SJSA1 (cell line): ENCODE measurements at regions not wholly inside any gene's neighbourhood (a gene's known extent, or its start where the extent isn't known, plus 50 kb on each side); places are given as distances from the start of the nearest gene placed in this dataset.

ENCODE experiments used
- DNase-seq, 2 experiments: peaks; one replicate each; pipeline ENCODE4 v3.0.0-alpha.2; 2015 to 2020; ENCODE audit warnings: low spot score in 2 of 2, low read depth in 1 of 2
- H3K27ac ChIP-seq: fragments of 250-450 bp; sonication (Bioruptor Pico); 2 replicates; pipeline ENCODE4 v1.5.1; 2020; ENCODE audit warnings: mild to moderate bottlenecking, moderate library complexity
- H3K27me3 ChIP-seq: fragments of 250-450 bp; sonication (Bioruptor Pico); replicated peaks from 2 replicates; pipeline ENCODE4 v1.5.1; 2020; ENCODE audit warnings: mild to moderate bottlenecking, moderate library complexity
- H3K36me3 ChIP-seq: fragments of 250-450 bp; sonication (Bioruptor Pico); 2 replicates; pipeline ENCODE4 v1.5.1; 2020; ENCODE audit warnings: mild to moderate bottlenecking
- H3K4me1 ChIP-seq: fragments of 250-450 bp; sonication (Bioruptor Pico); replicated peaks from 2 replicates; pipeline ENCODE4 v1.6.1; 2021; ENCODE audit warnings: mild to moderate bottlenecking
- H3K4me3 ChIP-seq: fragments of 250-450 bp; sonication (Bioruptor Pico); 2 replicates; pipeline ENCODE4 v1.5.1; 2020; ENCODE audit warnings: mild to moderate bottlenecking
- H3K9me3 ChIP-seq: fragments of 250-450 bp; sonication (Bioruptor Pico); replicated peaks from 2 replicates; pipeline ENCODE4 v1.5.1; 2020; ENCODE audit warnings: mild to moderate bottlenecking

- H3K9me3 ChIP-seq, result no peaks in the 10 kb centered on the region
- no peaks in the 10 kb centered on the region for H3K36me3 ChIP-seq
- H3K4me1 ChIP-seq, result no peaks in the 10 kb centered on the region
- H3K27ac ChIP-seq, result no peak overlapping the region
- no peak overlapping the region for H3K4me3 ChIP-seq
- DNase-seq, result no peak
- no peaks in the 10 kb centered on the region for H3K27me3 ChIP-seq
These were observed 581.6 kb upstream of the PSMD7 start for GRCh38 chr16:73714976-73715375.

GRCh38 chr16:73713778-73714495, 582.7 kb upstream of the PSMD7 start:
- H3K4me3 ChIP-seq, result no peak overlapping the region
- no peak overlapping the region for H3K27ac ChIP-seq
- no peaks in the 10 kb centered on the region for H3K36me3 ChIP-seq
- no peaks in the 10 kb centered on the region for H3K4me1 ChIP-seq
- H3K27me3 ChIP-seq, result no peaks in the 10 kb centered on the region
- peak in 1 of 2 experiments; percentile 11 for DNase-seq
- no peaks in the 10 kb centered on the region for H3K9me3 ChIP-seq

- no peak overlapping the region for H3K4me3 ChIP-seq
- H3K9me3 ChIP-seq, result no peaks in the 10 kb centered on the region
- DNase-seq, result no peak
- H3K27ac ChIP-seq, result no peak overlapping the region
- no peaks in the 10 kb centered on the region for H3K36me3 ChIP-seq
- no peaks in the 10 kb centered on the region for H3K27me3 ChIP-seq
- H3K4me1 ChIP-seq, result no peaks in the 10 kb centered on the region
These were observed 583.4 kb upstream of the PSMD7 start for GRCh38 chr16:73713251-73713650.

GRCh38 chr16:73711406-73712080, 585.1 kb upstream of the PSMD7 start:
- no peak overlapping the region for H3K4me3 ChIP-seq
- H3K4me1 ChIP-seq, result no peaks in the 10 kb centered on the region
- H3K27me3 ChIP-seq, result no peaks in the 10 kb centered on the region
- no peaks in the 10 kb centered on the region for H3K9me3 ChIP-seq
- H3K36me3 ChIP-seq, result no peaks in the 10 kb centered on the region
- no peak overlapping the region for H3K27ac ChIP-seq
- DNase-seq, result no peak

- no peak for DNase-seq
- Histone ChIP-seq H3K4me1 (no peaks in the 10 kb centered on the region), H3K4me3 (no peak overlapping the region), H3K9me3 (no peaks in the 10 kb centered on the region), H3K36me3 (no peaks in the 10 kb centered on the region), H3K27me3 (no peaks in the 10 kb centered on the region), H3K27ac (no peak overlapping the region)
These were observed 586.1 kb upstream of the PSMD7 start for GRCh38 chr16:73710526-73710925.

GRCh38 chr16:73707863-73708262, 588.8 kb upstream of the PSMD7 start:
- Histone ChIP-seq H3K4me1 (no peaks in the 10 kb centered on the region), H3K4me3 (no peak overlapping the region), H3K27ac (no peak overlapping the region), H3K27me3 (no peaks in the 10 kb centered on the region), H3K36me3 (no peaks in the 10 kb centered on the region), H3K9me3 (no peaks in the 10 kb centered on the region)
- DNase-seq, result no peak

GRCh38 chr16:73703891-73704290, 592.7 kb upstream of the PSMD7 start:
- Histone ChIP-seq H3K27me3 (no peaks in the 10 kb centered on the region), H3K27ac (no peak overlapping the region), H3K9me3 (no peaks in the 10 kb centered on the region), H3K36me3 (no peaks in the 10 kb centered on the region), H3K4me3 (no peak overlapping the region), H3K4me1 (no peaks in the 10 kb centered on the region)
- no peak for DNase-seq

- H3K4me3 ChIP-seq, result no peak overlapping the region
- no peak for DNase-seq
- no peaks in the 10 kb centered on the region for H3K4me1 ChIP-seq
- H3K9me3 ChIP-seq, result no peaks in the 10 kb centered on the region
- H3K27ac ChIP-seq, result no peak overlapping the region
- no peaks in the 10 kb centered on the region for H3K27me3 ChIP-seq
- H3K36me3 ChIP-seq, result no peaks in the 10 kb centered on the region
These were observed 599.3 kb upstream of the PSMD7 start for GRCh38 chr16:73697336-73697735.

GRCh38 chr16:73692861-73693260, 603.8 kb upstream of the PSMD7 start:
- H3K27ac ChIP-seq, result no peak overlapping the region
- H3K36me3 ChIP-seq, result no peaks in the 10 kb centered on the region
- H3K4me3 ChIP-seq, result no peak overlapping the region
- DNase-seq, result no peak
- H3K4me1 ChIP-seq, result no peaks in the 10 kb centered on the region
- no peaks in the 10 kb centered on the region for H3K27me3 ChIP-seq
- H3K9me3 ChIP-seq, result no peaks in the 10 kb centered on the region

- Histone ChIP-seq H3K27me3 (no peaks in the 10 kb centered on the region), H3K27ac (no peak overlapping the region), H3K9me3 (no peaks in the 10 kb centered on the region; the same call in 1 of the 2 replicates), H3K4me1 (no peaks in the 10 kb centered on the region), H3K36me3 (no peaks in the 10 kb centered on the region), H3K4me3 (no peak overlapping the region)
- no peak for DNase-seq
These were observed 612.8 kb upstream of the PSMD7 start for GRCh38 chr16:73683804-73684203.

- Histone ChIP-seq H3K27me3 (no peaks in the 10 kb centered on the region), H3K36me3 (no peaks in the 10 kb centered on the region)
These were observed 624.2 kb upstream of the ZFHX3 start for GRCh38 chr16:73672135-73672534.

GRCh38 chr16:73670836-73671820, 623.2 kb upstream of the ZFHX3 start:
- DNase-seq, result no peak
- Histone ChIP-seq H3K27me3 (no peaks in the 10 kb centered on the region), H3K4me1 (no peaks in the 10 kb centered on the region), H3K9me3 (no peaks in the 10 kb centered on the region; the same call in 1 of the 2 replicates), H3K27ac (no peak overlapping the region), H3K4me3 (no peak overlapping the region), H3K36me3 (no peaks in the 10 kb centered on the region)

More at GRCh38 chr16:73672135-73672534, 624.2 kb upstream of the ZFHX3 start:
- Histone ChIP-seq H3K4me3 (no peak overlapping the region), H3K27ac (no peak overlapping the region), H3K9me3 (no peaks in the 10 kb centered on the region), H3K4me1 (no peaks in the 10 kb centered on the region)
- DNase-seq, result no peak

GRCh38 chr16:73669535-73670274, 621.8 kb upstream of the ZFHX3 start:
- H3K9me3 ChIP-seq, result no peaks in the 10 kb centered on the region; the same call in 1 of the 2 replicates
- H3K4me1 ChIP-seq, result no peaks in the 10 kb centered on the region
- H3K27ac ChIP-seq, result no peak overlapping the region
- H3K36me3 ChIP-seq, result no peaks in the 10 kb centered on the region
- DNase-seq, result no peak
- H3K27me3 ChIP-seq, result no peaks in the 10 kb centered on the region
- H3K4me3 ChIP-seq, result no peak overlapping the region
